A549 (cell line): ENCODE measurements at regions not wholly inside any gene's neighbourhood (a gene's known extent, or its start where the extent isn't known, plus 50 kb on each side); places are given as distances from the start of the nearest gene placed in this dataset.

Source experiments
- NR3C1 ChIP-seq: fragments of >200 bp; sonication (Bioruptor Twin); formaldehyde crosslinking; IDR thresholded peaks from 3 replicates; pipeline ENCODE4 v1.6.1; 2017
- RCOR1 ChIP-seq: fragments of 150-350 bp; IDR thresholded peaks from 2 replicates; pipeline ENCODE4 v1.6.1; 2014; ENCODE audit warnings: antibody characterized with exemption, low read length, low read depth
- TF ChIP-seq, protein P1 (sequence below): fragments of >200 bp; sonication (Bioruptor Twin); formaldehyde crosslinking; IDR thresholded peaks from 3 replicates; pipeline ENCODE4 v1.5.1; 2016
- TF ChIP-seq, protein P2 (sequence below): fragments of 450-650 bp; IDR thresholded peaks from 2 replicates; pipeline ENCODE4 v1.6.1; 2014; ENCODE audit warnings: antibody characterized with exemption

DNA sequence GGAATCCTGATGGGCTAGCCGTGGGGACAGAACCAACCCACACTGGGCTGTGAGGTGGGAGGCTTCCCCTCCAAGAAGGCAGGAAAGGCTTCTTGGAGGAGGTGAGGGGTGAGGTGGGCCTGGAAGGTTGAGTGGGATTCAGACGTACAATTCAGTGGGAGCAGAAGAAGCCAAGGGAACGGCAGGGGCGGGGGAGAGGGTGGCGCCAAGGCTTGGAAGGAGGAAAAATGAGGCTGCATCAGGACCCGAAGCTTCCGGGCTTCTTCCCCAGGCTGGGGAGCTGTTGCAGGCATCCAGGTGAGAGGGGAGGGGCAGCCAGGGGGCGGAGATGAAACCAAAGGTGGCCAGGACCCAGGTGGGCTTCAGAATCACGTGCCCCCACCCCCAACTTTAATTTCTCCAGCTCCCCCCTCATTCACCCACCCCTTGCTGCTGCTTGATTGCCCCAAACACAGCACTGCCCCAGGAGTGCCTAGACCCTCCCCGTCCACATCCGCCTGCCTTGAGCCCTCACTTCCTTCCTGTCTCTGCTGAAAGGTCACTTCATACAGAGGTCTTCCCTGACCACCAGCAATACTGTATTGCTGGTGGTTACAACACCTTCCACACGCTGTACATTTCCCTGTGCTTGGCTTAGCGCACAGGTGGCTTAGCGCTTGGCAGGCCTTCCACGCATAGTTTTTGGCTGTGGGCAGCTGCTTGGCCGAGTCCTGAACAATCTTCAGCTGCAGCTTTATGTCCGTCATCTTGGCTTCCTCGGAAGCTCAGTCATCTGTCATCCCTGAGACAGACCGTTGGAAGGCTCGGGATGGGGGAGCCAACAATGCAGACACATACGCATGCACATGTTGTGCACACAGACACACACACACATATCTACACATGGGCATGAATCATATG lies 193.5 kb downstream of the RGS3 start:
- TF ChIP-seq, protein P1, sequence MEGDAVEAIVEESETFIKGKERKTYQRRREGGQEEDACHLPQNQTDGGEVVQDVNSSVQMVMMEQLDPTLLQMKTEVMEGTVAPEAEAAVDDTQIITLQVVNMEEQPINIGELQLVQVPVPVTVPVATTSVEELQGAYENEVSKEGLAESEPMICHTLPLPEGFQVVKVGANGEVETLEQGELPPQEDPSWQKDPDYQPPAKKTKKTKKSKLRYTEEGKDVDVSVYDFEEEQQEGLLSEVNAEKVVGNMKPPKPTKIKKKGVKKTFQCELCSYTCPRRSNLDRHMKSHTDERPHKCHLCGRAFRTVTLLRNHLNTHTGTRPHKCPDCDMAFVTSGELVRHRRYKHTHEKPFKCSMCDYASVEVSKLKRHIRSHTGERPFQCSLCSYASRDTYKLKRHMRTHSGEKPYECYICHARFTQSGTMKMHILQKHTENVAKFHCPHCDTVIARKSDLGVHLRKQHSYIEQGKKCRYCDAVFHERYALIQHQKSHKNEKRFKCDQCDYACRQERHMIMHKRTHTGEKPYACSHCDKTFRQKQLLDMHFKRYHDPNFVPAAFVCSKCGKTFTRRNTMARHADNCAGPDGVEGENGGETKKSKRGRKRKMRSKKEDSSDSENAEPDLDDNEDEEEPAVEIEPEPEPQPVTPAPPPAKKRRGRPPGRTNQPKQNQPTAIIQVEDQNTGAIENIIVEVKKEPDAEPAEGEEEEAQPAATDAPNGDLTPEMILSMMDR = no peak
- TF ChIP-seq NR3C1 (no peak), RCOR1 (no peak)
- TF ChIP-seq, protein P2, sequence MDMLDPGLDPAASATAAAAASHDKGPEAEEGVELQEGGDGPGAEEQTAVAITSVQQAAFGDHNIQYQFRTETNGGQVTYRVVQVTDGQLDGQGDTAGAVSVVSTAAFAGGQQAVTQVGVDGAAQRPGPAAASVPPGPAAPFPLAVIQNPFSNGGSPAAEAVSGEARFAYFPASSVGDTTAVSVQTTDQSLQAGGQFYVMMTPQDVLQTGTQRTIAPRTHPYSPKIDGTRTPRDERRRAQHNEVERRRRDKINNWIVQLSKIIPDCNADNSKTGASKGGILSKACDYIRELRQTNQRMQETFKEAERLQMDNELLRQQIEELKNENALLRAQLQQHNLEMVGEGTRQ = no peak
